Activated effector memory CD4-positive, alpha-beta T cell treated with Interleukin-2 at 50 U/mL for 16 hours (primary cell): ENCODE measurements at regions not wholly inside any gene's neighbourhood (a gene's known extent, or its start where the extent isn't known, plus 50 kb on each side); places are given as distances from the start of the nearest gene placed in this dataset.
"Not testable (repeated sequence)": the region's sequence is repeated elsewhere in the genome, so short reads cannot be mapped to it uniquely, and the experiment has no call there.

ENCODE experiments used
- DNase-seq: peaks from one replicate; pipeline ENCODE4 v3.0.0-alpha.2; 2020

GRCh38 chr15:22519213-22519612, 60.5 kb downstream of the GOLGA6L22 start:
- not testable (repeated sequence) for DNase-seq

GRCh38 chr15:22526537-22526936, 67.8 kb downstream of the GOLGA6L22 start:
- DNase-seq = not testable (repeated sequence)

GRCh38 chr15:22527016-22527415, 68.3 kb downstream of the GOLGA6L22 start:
- not testable (repeated sequence) for DNase-seq

- not testable (repeated sequence) for DNase-seq
Measured at GRCh38 chr15:22529200-22529599, 70.5 kb downstream of the GOLGA6L22 start.

GRCh38 chr15:22559701-22560100, 101.0 kb downstream of the GOLGA6L22 start:
- DNase-seq = not testable (repeated sequence)

GRCh38 chr15:22561716-22562115, 103.0 kb downstream of the GOLGA6L22 start:
- DNase-seq = not testable (repeated sequence)

- DNase-seq = not testable (repeated sequence)
Measured at GRCh38 chr15:22566510-22566909, 107.8 kb downstream of the GOLGA6L22 start.

- DNase-seq = not testable (repeated sequence)
Measured at GRCh38 chr15:22569486-22569885, 110.8 kb downstream of the GOLGA6L22 start.

GRCh38 chr15:22572152-22572735, 113.5 kb downstream of the GOLGA6L22 start:
- not testable (repeated sequence) for DNase-seq

- not testable (repeated sequence) for DNase-seq
Measured at GRCh38 chr15:22572792-22573191, 114.1 kb downstream of the GOLGA6L22 start.

- not testable (repeated sequence) for DNase-seq
Measured at GRCh38 chr15:22577828-22578227, 119.1 kb downstream of the GOLGA6L22 start.

- not testable (repeated sequence) for DNase-seq
Measured at GRCh38 chr15:22579213-22579612, 120.5 kb downstream of the GOLGA6L22 start.

- not testable (repeated sequence) for DNase-seq
Measured at GRCh38 chr15:22587391-22587790, 128.7 kb downstream of the GOLGA6L22 start.

GRCh38 chr15:22598552-22598951, 139.8 kb downstream of the GOLGA6L22 start:
- DNase-seq = not testable (repeated sequence)

- DNase-seq = not testable (repeated sequence)
Measured at GRCh38 chr15:22599526-22600320, 141.0 kb downstream of the GOLGA6L22 start.

GRCh38 chr15:22616976-22617375, 158.3 kb downstream of the GOLGA6L22 start:
- DNase-seq = not testable (repeated sequence)

GRCh38 chr15:22631789-22632188, 154.7 kb upstream of the NIPA1 start:
- DNase-seq = not testable (repeated sequence)

- DNase-seq = not testable (repeated sequence)
Measured at GRCh38 chr15:22639983-22640382, 146.5 kb upstream of the NIPA1 start.

GRCh38 chr15:22649458-22649857, 137.0 kb upstream of the NIPA1 start:
- not testable (repeated sequence) for DNase-seq

GRCh38 chr15:22651179-22651578, 135.3 kb upstream of the NIPA1 start:
- not testable (repeated sequence) for DNase-seq

- DNase-seq = peak; percentile 29
Measured at GRCh38 chr15:22664294-22665058, 122.0 kb upstream of the NIPA1 start.

GRCh38 chr15:22665059-22665702, 121.3 kb upstream of the NIPA1 start:
- DNase-seq = peak; percentile 7

GRCh38 chr15:22665711-22666110, 120.7 kb upstream of the NIPA1 start:
- not testable (repeated sequence) for DNase-seq
